Spinal cord (tissue), 9 donors: ENCODE measurements at regions not wholly inside any gene's neighbourhood (a gene's known extent, or its start where the extent isn't known, plus 50 kb on each side); places are given as distances from the start of the nearest gene placed in this dataset.
A peak's percentile ranks its signal among the peaks of the same experiment; 100 is the strongest.

ENCODE experiments used
- DNase-seq, 6 donors: peaks; one replicate each; pipeline versions ENCODE4 v3.0.0 to v3.0.0-alpha.2; 2013 to 2015; ENCODE audit warnings: low spot score in 6 of 6, low read depth in 4 of 6
- H3K27ac ChIP-seq: one replicate; pipeline ENCODE4 v1.5.1; 2013; ENCODE audit warnings: low read depth, low read length, control low read depth
- H3K27me3 ChIP-seq: one replicate; pipeline ENCODE4 v1.6.1; 2013; ENCODE audit warnings: low read length; ENCODE audit not compliant: control insufficient read depth, insufficient read depth
- H3K36me3 ChIP-seq: one replicate; pipeline ENCODE4 v1.6.1; 2013; ENCODE audit warnings: low read length; ENCODE audit not compliant: control insufficient read depth, insufficient read depth
- H3K4me1 ChIP-seq: one replicate; pipeline ENCODE4 v1.6.1; 2013; ENCODE audit warnings: low read length; ENCODE audit not compliant: control insufficient read depth, insufficient read depth
- H3K4me3 ChIP-seq: one replicate; pipeline ENCODE4 v1.5.1; 2013; ENCODE audit warnings: low read depth, low read length, control low read depth
- H3K9me3 ChIP-seq: one replicate; pipeline ENCODE4 v1.6.1; 2013; ENCODE audit warnings: low read length; ENCODE audit not compliant: control insufficient read depth, insufficient read depth
- WGBS: methylation state at CpG from one replicate; pipeline ENCODE4 v1.1.5; 2013; ENCODE audit warnings: missing lambda C conversion rate; ENCODE audit not compliant: insufficient coverage; 5-methylcytosine and 5-hydroxymethylcytosine counted together
- donor health status: healthy.

- Histone ChIP-seq H3K27me3 (no peaks in the 10 kb centered on the region), H3K36me3 (no peaks in the 10 kb centered on the region), H3K4me3 (no peak overlapping the region), H3K9me3 (no peaks in the 10 kb centered on the region), H3K4me1 (peaks cover 16% of the 10 kb centered on the region), H3K27ac (no peak overlapping the region)
- no CpG with 5 or more reads among the region's 2 CpGs for WGBS
- DNase-seq, result no peak
Measured at GRCh38 chr7:152905949-152906348, 146.4 kb downstream of the ACTR3B start.

- Histone ChIP-seq H3K9me3 (no peaks in the 10 kb centered on the region), H3K36me3 (no peaks in the 10 kb centered on the region), H3K4me1 (peaks cover 20% of the 10 kb centered on the region), H3K27me3 (no peaks in the 10 kb centered on the region), H3K4me3 (no peak overlapping the region), H3K27ac (no peak overlapping the region)
- WGBS, result 98% methylated on average over 9 of the region's 11 CpGs
- no peak for DNase-seq
Measured at GRCh38 chr7:152907042-152907761, 147.7 kb downstream of the ACTR3B start.

GRCh38 chr7:152909280-152909679 lies 149.7 kb downstream of the ACTR3B start:
- no peaks in the 10 kb centered on the region for H3K9me3 ChIP-seq
- no peaks in the 10 kb centered on the region for H3K27me3 ChIP-seq
- 82% methylated on average over 4 of the region's 6 CpGs for WGBS
- peaks cover 17% of the 10 kb centered on the region for H3K4me1 ChIP-seq
- no peak overlapping the region for H3K4me3 ChIP-seq
- H3K27ac ChIP-seq, result peak overlapping the region; percentile 59
- H3K36me3 ChIP-seq, result no peaks in the 10 kb centered on the region
- DNase-seq, result no peak

DNA sequence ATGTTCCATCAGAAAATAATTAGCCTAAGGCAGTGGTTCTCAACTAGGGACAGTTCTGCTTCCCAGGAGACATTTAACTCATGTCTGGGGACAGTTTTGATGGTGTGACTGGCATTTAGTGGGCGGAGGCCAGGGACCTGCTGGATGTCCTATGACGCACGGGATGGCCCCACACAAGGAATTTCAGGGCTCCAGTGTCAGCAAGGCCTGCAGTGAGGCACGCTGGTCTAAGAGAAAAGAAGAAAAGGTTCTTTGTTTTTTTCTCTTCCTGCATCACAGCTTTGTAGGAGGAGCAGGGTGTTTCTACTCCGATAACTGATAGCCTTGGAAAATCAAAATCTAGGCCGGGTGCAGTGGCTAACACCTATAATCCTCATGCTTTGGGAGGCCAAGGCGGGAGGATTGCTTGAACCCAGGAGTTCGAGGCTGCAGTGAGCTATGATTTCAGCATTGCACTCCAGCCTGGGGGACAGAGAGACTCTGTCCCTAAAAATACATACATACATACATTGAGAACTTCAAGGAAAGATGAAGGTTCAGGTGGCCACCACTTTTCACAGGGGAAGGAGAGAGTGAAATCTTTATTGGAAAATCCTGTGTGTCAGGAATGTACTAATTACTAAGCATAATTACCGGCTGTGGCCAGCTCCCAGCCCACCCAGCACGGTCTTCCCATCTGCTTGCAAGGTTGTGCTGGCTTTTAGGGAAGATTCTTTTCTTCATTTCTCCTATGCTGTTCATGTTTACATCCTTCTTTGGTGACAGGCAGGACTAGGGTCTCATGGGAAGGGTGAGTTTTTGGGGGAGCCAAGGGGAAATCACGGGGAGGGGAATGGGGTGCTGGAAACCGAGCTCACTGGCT lies 150.4 kb downstream of the ACTR3B start:
- peak in 1 of 6 donors; percentile 16 for DNase-seq
- H3K27me3 ChIP-seq, result no peaks in the 10 kb centered on the region
- no peaks in the 10 kb centered on the region for H3K36me3 ChIP-seq
- H3K27ac ChIP-seq, result peak overlapping the region; percentile 73
- peaks cover 17% of the 10 kb centered on the region for H3K4me1 ChIP-seq
- no peak overlapping the region for H3K4me3 ChIP-seq
- WGBS, result 72% methylated on average over 9 of the region's 12 CpGs
- no peaks in the 10 kb centered on the region for H3K9me3 ChIP-seq

DNA sequence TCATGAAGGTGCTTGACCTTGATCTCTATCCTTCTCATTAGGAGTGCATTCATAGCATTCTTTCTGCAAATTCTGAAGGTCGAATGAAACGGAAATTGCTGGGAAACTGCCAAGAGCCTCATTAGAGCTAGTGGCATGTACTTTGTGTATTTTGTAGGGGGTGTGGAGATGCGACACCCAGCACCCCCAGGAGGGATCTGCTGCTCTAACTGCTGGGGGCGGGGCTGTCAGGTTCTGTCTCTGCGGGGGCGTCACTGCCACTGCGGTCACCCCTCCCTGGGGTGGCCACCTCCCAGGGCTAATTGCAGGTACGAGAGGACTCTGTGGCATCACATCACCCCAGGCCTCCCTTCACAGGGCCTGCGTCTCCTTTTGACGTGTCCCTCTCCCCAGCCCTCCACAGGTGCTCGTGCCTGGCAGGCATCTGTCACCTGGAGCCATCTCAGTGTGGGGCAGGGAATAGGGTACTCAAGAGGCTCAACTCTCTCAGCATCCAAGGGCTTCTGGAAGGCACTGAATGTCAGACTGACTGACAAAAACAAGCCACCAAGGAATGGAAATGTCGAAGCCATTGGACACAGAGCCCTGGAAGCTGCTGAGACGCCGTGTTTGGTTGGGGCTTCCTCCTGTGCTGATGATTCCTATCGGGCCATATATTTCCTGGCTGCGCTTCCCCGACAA lies 151.1 kb downstream of the ACTR3B start:
- H3K27ac ChIP-seq, result peak overlapping the region; percentile 73

GRCh38 chr7:152911226-152911560 lies 151.6 kb downstream of the ACTR3B start:
- whole genome bisulfite sequencing, result 88% methylated on average over 1 of the region's 4 CpGs
- H3K36me3 ChIP-seq, result no peaks in the 10 kb centered on the region
- H3K27me3 ChIP-seq, result no peaks in the 10 kb centered on the region
- no peaks in the 10 kb centered on the region for H3K9me3 ChIP-seq
- peak overlapping the region; percentile 29 for H3K27ac ChIP-seq
- H3K4me3 ChIP-seq, result no peak overlapping the region
- H3K4me1 ChIP-seq, result peaks cover 17% of the 10 kb centered on the region
- no peak for DNase-seq

More for the DNA sequence above, 151.1 kb downstream of the ACTR3B start:
- 49% methylated on average over 12 of the region's 17 CpGs for WGBS
- Histone ChIP-seq H3K4me3 (no peak overlapping the region), H3K36me3 (no peaks in the 10 kb centered on the region), H3K9me3 (no peaks in the 10 kb centered on the region), H3K27me3 (no peaks in the 10 kb centered on the region), H3K4me1 (peaks cover 17% of the 10 kb centered on the region)
- peak in 2 of 6 donors; percentile 26 to 50 for DNase-seq

DNA sequence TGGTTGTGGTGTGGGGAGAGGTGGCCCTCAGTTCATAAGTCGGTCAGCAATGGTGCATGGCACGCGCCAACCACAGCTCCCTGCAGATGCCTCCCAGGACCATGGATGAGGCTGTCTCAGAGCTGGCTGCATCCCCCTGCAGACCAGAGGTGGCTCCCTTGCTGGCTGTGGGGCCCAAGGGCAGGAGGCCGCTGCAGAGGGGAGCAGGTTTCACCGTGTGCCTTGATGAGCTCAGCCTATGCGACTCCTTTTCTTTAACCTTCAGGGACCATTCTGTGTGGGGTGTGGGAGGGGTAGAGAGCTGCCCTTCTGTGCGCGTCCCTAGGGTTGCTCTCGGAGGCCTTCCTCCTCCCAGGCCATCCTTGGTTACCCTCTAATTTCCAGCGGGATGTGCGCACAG lies 152.4 kb downstream of the ACTR3B start:
- Histone ChIP-seq H3K27ac (no peak overlapping the region), H3K36me3 (no peaks in the 10 kb centered on the region), H3K27me3 (no peaks in the 10 kb centered on the region), H3K9me3 (no peaks in the 10 kb centered on the region), H3K4me3 (no peak overlapping the region), H3K4me1 (peaks cover 17% of the 10 kb centered on the region)
- 95% methylated on average over 7 of the region's 11 CpGs for WGBS
- no peak for DNase-seq

GRCh38 chr7:152912511-152912910 lies 153.0 kb downstream of the ACTR3B start:
- Histone ChIP-seq H3K36me3 (no peaks in the 10 kb centered on the region), H3K4me1 (peaks cover 17% of the 10 kb centered on the region), H3K9me3 (no peaks in the 10 kb centered on the region), H3K27me3 (no peaks in the 10 kb centered on the region), H3K27ac (no peak overlapping the region), H3K4me3 (no peak overlapping the region)
- 98% methylated on average over 5 of the region's 5 CpGs for WGBS
- no peak for DNase-seq

GRCh38 chr7:152913492-152913891 lies 153.9 kb downstream of the ACTR3B start:
- DNase-seq, result no peak
- Histone ChIP-seq H3K27me3 (no peaks in the 10 kb centered on the region), H3K36me3 (no peaks in the 10 kb centered on the region), H3K4me1 (peaks cover 17% of the 10 kb centered on the region), H3K4me3 (no peak overlapping the region), H3K9me3 (no peaks in the 10 kb centered on the region), H3K27ac (no peak overlapping the region)
- WGBS, result 100% methylated on average over 2 of the region's 3 CpGs
